ENCODE measurements at regions not wholly inside any gene's neighbourhood (a gene's known extent, or its start where the extent isn't known, plus 50 kb on each side); places are given as distances from the start of the nearest gene placed in this dataset.

DNA sequence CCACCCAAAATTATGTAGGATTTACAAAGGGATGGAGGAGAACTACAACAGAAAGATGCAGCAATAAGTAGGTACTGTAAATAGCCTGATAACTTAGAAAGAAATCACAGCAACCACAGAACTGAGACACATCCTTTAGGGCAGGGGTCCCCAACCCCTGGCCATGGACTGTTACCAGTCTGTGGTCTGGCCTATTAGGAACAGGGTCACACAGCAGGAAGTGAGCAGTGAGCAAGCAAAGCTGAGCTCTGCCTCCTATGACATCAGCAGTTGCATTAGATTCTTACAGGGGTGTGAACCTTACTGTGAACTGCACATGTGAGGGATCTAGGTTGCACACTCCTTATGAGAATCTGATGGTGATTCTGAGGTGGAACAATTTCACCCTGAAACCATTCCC, 997.6 kb downstream of the DIAPH3 start:
- TF ChIP-seq, protein P1, sequence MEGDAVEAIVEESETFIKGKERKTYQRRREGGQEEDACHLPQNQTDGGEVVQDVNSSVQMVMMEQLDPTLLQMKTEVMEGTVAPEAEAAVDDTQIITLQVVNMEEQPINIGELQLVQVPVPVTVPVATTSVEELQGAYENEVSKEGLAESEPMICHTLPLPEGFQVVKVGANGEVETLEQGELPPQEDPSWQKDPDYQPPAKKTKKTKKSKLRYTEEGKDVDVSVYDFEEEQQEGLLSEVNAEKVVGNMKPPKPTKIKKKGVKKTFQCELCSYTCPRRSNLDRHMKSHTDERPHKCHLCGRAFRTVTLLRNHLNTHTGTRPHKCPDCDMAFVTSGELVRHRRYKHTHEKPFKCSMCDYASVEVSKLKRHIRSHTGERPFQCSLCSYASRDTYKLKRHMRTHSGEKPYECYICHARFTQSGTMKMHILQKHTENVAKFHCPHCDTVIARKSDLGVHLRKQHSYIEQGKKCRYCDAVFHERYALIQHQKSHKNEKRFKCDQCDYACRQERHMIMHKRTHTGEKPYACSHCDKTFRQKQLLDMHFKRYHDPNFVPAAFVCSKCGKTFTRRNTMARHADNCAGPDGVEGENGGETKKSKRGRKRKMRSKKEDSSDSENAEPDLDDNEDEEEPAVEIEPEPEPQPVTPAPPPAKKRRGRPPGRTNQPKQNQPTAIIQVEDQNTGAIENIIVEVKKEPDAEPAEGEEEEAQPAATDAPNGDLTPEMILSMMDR (IDR thresholded peaks at IDR 0.05) = no peak
- no peak for TF ChIP-seq USF2 (IDR thresholded peaks at IDR 0.05; ENCODE audit: borderline replicate concordance, low read depth, low read length)
- TF ChIP-seq REST (IDR thresholded peaks at IDR 0.05; ENCODE audit: low read depth, low read length) = no peak
- TF ChIP-seq FOSL2 (IDR thresholded peaks at IDR 0.05; ENCODE audit: borderline replicate concordance, low read depth) = no peak
- TF ChIP-seq CHD2 (IDR thresholded peaks at IDR 0.05; ENCODE audit: low read length, partially characterized antibody) = no peak
